Posterior cingulate gyrus (tissue), 11 donors: ENCODE measurements at regions not wholly inside any gene's neighbourhood (a gene's known extent, or its start where the extent isn't known, plus 50 kb on each side); places are given as distances from the start of the nearest gene placed in this dataset.

Experiments used
- DNase-seq, 10 donors: peaks; one replicate each; pipeline versions ENCODE4 v3.0.0 to v3.0.0-alpha.2; 2020 to 2021; ENCODE audit warnings: mixed read lengths in 3 of 10
- intact Hi-C: fragments of 100-400 bp; cut with DNase I; formaldehyde crosslinking; loops from one replicate; pipeline ENCODE4 v1.15.1; 2023

- intact Hi-C loops: no loop called here
These were observed 283.4 kb upstream of the ATP2B1 start for GRCh38 chr12:89991807-89992590.

DNA sequence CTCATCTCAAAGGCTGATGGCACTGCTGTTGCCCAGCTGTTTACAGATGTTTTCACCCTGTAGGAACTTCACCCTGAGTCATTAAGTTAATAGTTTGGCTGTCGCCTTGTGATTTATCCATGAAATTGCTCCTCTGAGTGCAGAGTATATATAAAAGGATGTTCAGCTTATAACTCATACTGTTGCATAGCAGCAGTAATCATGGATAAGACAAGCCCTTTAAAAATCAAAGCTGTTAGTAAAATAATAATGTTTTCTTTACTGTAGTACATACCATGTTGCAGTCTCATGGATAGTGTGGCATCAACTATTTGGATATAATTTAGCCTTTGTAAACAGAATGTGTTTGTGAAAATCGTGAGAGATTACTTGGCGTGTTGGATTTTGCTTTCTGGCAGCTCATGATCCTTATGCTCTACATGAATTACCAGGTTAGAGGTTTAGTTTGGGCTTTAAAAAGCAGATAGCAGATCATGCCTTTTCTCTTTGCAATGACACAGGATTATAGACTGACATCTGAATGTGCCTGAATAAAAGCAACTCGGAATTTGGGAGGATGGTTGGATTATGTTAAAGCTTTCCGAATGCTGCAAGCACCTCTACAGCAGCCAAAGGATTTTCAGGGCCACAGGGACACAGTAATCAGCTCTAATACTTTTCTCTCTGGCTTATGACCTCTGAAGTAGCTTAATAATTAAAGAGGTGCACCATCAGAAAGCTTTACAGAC is 279.7 kb upstream of the ATP2B1 start:
- DNase-seq: no peak
- intact Hi-C loops: no loop called here

More at GRCh38 chr12:89991807-89992590, 283.4 kb upstream of the ATP2B1 start:
- DNase-seq: no peak

- intact Hi-C loops: no loop called here
- DNase-seq: no peak
These were observed 277.3 kb upstream of the ATP2B1 start for GRCh38 chr12:89985935-89986334.

- intact Hi-C loops: no loop called here
These were observed 276.2 kb upstream of the ATP2B1 start for GRCh38 chr12:89984846-89985245.

DNA sequence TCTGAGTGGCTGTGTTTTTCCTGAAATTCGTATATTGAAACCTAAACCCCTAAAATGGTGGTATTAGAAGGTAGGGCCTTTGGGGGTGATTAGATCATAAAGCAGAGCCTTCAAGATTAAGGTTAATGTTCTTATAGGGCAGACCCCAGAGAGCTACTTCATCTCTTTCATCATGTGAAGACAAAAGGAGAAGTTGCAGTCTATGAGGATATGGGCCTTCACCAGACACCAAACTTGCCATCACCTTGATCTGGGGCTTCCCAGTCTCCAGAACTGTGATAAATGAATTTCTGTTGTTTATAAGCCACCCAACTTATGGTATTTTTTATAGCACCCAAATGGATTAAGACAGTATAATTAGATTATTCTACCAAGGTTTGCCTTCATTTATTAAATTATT is 275.0 kb upstream of the ATP2B1 start:
- DNase-seq: no peak
- intact Hi-C loops: no loop called here

More at GRCh38 chr12:89984846-89985245, 276.2 kb upstream of the ATP2B1 start:
- DNase-seq: peak in 1 of 10 donors; percentile 29

DNA sequence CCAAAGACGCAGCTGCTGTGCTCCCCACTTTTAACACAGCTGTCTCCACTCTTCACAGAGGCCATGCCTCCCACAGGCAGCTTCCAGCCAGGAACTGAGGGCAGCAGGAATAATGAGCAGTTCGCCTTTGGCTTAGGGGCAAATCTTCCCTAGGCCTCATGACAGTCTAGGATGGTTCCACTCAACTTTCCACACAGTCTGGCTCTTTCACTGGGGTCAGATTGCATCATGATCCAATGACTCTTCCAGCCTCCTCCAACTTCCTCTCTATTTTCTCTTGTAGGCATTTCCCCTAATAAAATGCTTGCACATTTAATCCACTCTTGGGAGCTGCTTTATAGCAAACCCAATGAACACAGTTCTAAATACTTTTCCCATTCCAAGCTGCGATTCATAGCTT is 271.6 kb upstream of the ATP2B1 start:
- intact Hi-C loops: no loop called here
- DNase-seq: peak in 1 of 10 donors; percentile 40

- no peak for DNase-seq
- intact Hi-C loops: no loop called here
These were observed 268.9 kb upstream of the ATP2B1 start for GRCh38 chr12:89977405-89978085.

GRCh38 chr12:89976866-89977265 is 268.2 kb upstream of the ATP2B1 start:
- DNase-seq: no peak
- intact Hi-C loops: no loop called here

- DNase-seq: no peak
- intact Hi-C loops: no loop called here
These were observed 266.9 kb upstream of the ATP2B1 start for GRCh38 chr12:89975574-89975973.

DNA sequence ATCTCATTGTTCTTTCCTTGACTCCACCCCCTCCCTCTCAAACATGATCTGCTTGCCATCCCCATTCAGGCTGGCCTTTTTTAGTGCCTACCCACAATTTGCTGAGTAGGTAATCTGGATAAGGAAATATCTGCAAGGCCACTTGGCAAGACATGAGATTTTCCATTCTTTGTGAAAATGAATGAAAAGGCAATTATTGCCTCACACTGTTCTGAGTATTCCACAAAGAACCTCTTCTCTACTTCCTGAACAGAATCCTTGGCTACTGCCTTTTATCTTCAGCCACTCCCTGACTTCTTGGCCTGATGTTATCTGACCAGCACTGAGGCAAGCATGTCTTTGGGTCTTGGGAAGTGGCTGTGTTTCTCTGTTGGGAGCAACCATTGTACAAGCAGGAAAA is 263.2 kb upstream of the ATP2B1 start:
- intact Hi-C loops: no loop called here
- DNase-seq: no peak

GRCh38 chr12:89970722-89971121 is 262.1 kb upstream of the ATP2B1 start:
- intact Hi-C loops: no loop called here
- DNase-seq: no peak

- DNase-seq: no peak
- intact Hi-C loops: no loop called here
These were observed 260.5 kb upstream of the ATP2B1 start for GRCh38 chr12:89969093-89969492.

DNA sequence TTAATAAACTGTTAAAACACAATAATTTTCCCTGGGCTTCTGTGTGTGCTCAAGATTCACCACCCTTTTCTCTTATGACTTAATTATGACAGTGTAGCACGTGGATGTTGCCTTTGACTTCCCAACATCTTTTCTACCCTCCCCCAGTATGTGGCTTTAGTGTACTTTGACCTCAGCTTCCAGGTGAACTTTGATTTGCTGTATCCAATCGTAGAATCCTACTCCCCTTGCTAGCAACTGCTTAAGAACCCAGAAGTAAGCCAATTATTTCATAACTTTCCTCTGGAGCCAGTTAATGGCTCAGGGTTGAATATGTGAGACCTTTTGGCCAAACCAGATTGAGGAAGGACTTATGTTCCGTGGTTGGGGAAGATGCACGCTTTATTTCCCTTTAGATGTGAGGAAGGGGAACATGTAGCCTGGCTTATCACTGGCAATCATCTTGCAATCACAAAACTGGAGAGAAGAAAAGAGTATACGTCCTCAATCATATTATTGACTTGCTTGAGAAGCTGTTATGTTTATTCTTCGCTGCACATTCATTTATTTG is 259.6 kb upstream of the ATP2B1 start:
- intact Hi-C loops: loop anchor here (1.0 kb wide), 1 partner anchor 21 kb away; no protein-coding TSS in a partner anchor

DNA sequence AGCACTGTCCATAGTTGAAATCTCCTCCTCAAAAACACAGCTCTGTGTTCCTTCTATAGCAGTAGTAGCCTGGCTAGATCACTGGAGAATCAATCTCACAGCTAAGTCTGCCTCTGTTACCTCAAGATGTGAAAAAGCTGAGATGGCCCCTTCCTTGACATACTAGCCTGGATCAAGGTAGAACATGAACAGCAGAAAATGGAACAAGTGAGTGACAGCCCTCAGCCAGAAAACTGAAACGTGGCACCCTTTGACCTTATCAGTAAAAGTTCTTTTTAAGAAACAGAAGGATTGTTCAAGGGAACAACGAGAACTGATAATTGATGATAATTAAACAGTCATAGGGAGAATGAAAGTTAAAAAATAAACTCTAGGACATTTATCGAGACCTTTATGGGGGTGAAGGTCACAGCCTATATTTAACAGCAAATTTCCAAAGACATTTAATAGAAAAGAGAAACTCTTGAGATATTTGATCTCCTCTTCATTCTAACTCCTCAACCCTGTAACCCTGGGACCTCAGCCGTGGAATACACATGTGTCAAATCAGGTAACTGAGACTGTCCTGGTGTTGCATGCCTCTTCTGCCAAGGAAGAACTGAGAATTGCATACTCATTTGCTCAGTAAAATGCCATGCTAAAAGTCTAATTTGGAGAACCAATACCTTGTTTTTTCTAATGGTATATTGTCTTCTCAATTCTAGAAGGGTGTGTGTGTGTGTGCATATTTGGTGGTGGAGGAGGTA is 258.0 kb upstream of the ATP2B1 start:
- no peak for DNase-seq
- intact Hi-C loops: no loop called here

More for the DNA sequence above, 259.6 kb upstream of the ATP2B1 start:
- no peak for DNase-seq

DNA sequence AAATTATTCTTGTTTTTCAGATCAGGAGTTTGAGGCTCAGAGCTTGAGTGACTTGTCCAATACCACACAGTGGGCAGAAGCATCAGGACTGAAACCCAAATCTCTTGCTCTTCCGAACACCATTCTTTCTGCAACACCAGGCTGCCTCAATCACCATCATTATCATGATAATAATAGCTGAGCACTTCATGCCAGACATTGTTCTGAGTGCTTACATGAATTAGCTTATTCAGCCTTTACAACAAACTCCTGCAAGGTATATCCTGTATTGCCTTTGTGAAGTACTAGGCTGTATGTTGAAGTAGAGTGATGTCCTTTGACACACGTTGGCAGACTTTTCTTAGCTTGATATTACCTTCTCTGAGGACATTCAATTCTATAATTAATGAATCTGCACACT is 257.4 kb upstream of the ATP2B1 start:
- DNase-seq: no peak
- intact Hi-C loops: no loop called here

- no peak for DNase-seq
These were observed 254.0 kb upstream of the ATP2B1 start for GRCh38 chr12:89962648-89963047.

DNA sequence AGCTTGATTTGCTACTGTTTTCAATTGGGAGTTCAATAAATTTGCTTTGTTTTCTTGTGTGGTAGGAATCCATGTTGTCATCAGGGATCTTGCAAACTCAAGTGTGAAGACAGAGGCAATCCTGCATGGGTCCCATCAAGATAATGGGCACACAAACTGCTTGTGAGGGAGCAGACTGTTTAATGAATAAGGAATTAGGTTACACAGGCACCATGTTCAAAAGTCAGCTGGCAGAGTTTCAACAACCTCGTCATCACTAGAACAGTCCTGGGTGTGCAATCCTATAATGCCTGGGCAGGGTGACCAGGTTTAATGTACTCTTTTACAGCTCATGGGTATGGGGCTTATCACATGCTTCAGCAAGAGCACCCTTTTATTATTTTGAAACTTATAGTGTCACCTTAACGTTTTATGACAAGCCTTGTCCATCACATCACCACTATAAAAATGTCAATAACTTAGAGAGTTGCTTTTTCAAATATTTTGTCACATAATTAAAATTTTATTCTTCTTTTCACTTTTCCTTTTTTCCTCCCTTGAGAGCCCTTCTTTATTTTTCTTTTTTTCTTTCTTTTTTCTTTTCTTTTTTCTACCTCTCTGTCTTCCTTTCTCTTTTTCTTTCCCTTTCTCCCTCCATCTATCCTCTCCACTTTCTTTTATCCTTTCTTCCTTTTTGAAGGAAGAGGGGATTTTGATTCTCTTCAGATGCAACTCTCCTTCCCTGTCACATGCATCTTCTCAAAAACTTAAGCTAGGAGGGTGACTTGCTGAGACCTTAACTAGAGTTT is 252.2 kb upstream of the ATP2B1 start:
- intact Hi-C loops: no loop called here
- DNase-seq: no peak

More at GRCh38 chr12:89962648-89963047, 254.0 kb upstream of the ATP2B1 start:
- intact Hi-C loops: no loop called here

- intact Hi-C loops: no loop called here
- no peak for DNase-seq
These were observed 251.4 kb upstream of the ATP2B1 start for GRCh38 chr12:89960011-89960507.

DNA sequence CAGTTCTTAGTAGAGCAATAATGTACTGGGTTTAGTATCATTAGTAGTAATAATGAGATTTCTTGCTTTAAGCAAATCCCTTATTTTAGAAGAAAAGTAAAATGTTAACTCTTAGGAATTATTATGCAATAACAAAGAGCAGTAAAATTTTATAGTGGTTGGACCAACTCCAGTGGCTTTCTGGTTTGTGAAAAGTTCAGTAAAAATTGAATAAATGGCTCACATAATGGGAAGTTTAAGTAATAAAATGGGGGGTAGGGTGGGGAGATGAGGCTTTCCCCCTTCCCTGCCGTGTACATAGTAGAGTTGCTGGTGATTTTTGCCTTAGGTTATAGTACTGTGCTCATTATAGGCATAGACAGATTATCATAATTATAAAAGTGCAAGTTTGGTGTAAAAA is 250.5 kb upstream of the ATP2B1 start:
- no peak for DNase-seq
- intact Hi-C loops: no loop called here
